GM18858 (cell line): ENCODE measurements at regions not wholly inside any gene's neighbourhood (a gene's known extent, or its start where the extent isn't known, plus 50 kb on each side); places are given as distances from the start of the nearest gene placed in this dataset.

Experiments
- ATAC-seq: cut with Tn5 transposase; IDR thresholded peaks from one replicate; pipeline ENCODE4 v1.9.1; 2021; ENCODE audit not compliant: unreplicated experiment

DNA sequence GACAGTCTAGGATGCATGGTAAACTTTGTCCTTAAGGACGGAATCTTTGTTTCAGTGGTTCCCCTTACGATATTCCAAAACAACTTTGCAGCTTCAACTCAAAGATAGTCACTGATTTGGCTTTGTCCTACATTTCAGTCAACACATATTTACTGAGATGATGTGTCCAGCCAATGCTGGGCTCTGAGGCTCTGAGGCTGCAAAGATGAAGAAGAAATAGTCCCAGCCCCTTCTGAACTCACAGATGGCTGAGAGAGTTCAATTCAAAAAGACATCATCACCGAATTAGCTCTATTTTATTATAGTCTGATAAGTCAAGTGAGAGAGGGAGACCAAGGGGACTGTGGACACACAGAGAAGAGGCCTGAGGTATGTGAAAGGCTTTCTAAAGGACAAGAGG lies 544.0 kb downstream of the ACTL7B start:
- no peak for ATAC-seq

DNA sequence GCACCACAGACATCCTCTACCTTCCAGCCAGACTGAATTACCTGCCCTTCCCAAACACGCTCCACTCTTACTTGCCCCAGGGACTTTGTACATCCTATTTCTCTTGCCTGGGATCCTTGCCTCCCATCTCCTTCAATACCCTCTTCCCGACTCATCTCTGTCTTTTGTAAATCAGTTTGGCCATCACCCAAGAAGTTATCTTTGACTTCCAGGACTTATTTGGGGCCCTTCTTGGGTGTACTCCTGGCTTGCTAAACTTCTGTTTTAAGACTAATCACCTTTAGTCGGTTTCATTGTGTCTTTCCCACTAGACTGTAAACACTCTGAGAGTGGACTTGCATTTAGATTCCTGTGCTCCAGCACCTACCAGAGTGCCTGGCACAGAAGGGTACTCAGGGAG lies 545.6 kb downstream of the ACTL7B start:
- no peak for ATAC-seq

DNA sequence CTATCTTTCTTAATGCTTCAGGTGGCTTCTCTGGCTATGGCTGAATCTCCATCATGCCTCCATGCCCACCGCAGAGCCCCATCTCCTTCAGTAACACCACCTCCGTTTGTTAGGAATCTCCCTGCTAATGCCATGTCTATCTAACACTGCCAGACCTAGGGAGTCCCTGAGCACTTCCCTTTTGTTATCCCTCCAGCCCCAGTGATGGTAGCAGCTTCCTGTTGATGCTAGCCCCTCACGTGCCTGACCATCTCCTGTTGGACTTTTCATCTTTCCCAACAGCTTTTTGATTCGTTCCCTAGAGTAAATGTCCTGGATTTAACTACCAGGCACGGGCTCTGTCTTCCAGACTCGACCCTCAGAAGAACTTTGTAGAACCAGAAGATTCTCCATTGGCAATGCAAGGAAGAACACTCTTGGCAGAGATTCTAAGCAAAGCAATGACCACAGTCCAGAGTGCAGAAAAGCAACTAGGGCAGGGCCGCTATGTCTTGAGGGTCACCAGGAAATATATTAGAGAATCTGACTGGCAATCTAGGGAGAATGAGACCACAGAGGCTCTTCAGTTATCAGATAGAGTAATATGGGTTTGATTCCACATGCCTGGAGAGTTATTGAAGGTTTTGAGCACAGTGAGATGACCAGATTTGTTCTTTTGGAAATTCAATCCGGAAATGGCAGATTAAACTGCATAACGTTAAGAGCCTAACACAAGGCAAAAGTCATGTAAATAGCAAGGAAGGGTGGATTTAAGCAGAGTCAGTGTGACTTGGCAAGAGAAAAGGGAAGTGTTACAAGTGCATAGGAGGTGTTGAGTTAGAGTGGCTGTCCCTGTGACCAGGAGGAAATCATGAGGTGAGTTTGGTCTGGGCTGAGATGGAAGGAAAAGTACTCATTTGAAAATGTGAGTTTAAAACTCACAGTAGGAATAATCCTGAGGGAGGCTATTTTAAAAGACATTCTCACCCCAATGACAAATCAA lies 555.2 kb downstream of the ACTL7B start:
- no peak for ATAC-seq

DNA sequence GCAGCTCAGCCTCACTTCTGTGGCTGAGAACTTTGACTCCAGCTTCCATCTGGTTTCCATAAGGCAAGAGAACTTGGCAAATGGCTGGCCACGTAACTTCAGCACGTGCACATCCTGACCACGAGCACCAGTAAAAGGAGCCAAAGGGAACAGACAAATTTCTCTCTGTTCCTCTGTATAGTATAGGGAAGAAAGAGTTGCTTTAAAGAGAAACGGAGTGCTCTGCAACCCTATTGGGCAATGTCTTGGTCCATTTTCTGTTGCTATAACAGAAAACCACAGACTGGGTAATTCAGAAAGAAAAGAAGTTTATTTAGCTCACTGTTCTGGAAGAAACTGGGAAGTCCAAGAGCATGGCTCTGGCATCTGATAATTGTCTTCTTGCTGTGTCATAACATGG lies 558.7 kb downstream of the ACTL7B start:
- no peak for ATAC-seq

DNA sequence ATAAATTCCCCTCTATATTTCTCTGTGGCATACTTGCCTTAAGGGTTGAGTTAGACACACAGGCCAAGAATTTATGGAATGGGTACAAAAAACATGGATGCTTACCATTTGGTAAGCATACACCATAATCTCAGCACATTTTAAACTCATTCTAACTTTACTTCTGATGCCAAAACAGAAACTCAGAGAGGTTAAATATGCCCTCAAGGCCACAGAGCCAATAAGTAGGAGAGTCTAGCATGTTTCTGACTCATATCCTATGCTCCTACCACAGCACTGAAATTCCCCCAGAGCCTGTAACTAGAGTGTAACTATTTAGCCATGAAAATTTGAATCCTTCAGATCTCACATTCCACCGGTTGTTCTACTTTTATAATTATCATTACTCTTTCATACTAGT lies 559.7 kb downstream of the ACTL7B start:
- no peak for ATAC-seq

DNA sequence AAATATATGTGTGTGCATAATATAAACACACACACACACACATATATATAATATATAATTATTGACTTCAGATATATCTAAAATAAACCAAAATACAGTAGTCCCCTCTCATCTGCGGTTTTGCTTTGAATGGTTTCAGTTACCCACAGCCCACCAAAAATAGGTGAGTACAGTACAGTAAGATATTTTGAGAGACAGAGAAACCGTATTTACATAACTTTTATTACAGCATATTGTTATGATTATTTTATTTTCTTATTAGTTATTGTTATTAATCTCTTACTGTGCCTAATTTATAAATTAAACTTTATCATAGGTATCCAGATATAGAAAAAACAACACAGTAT lies 564.2 kb downstream of the ACTL7B start:
- ATAC-seq, result no peak

GRCh38 chr9:108290839-108291585 lies 564.8 kb downstream of the ACTL7B start:
- ATAC-seq, result no peak

GRCh38 chr9:108286638-108287206 lies 569.1 kb downstream of the ACTL7B start:
- ATAC-seq, result no peak

GRCh38 chr9:108283696-108284095 lies 572.1 kb downstream of the ACTL7B start:
- ATAC-seq, result no peak

DNA sequence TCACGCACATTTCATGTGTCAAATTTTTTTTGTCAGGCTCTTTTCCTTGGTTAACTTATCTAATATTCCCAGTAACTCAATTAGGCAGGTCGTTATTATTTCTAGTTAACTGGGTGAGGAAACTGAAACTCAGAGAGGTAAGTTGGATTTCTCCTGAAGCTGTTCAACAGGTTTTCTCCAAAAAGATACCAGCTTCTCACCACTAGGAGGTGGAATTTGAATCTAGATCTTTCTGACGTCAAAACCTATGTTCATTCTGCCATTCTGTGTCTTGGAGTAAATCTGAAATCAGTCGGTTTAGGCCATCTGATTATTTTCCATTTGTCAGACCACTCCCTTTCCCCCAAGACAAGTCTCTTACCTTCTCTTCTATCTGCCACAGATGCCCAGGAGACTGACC lies 572.9 kb downstream of the ACTL7B start:
- no peak for ATAC-seq

DNA sequence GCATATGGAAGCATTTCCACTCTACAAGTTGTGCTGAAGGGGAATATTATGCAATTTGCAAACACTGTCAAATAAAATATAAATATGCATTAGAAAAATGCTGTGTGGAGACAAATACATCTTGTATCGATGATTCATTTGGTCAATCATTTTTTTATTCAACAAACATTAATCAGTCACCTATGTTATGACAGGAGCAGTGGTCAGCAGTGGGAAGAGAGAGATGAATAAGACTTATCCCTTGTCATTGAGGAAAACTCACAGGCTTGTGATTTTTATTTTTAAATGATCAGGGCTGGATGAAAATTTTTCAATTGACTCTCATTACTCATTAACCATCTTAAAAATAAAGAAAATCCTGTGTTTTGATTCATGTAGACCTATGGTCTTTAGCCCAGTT lies 574.1 kb downstream of the ACTL7B start:
- ATAC-seq, result no peak

DNA sequence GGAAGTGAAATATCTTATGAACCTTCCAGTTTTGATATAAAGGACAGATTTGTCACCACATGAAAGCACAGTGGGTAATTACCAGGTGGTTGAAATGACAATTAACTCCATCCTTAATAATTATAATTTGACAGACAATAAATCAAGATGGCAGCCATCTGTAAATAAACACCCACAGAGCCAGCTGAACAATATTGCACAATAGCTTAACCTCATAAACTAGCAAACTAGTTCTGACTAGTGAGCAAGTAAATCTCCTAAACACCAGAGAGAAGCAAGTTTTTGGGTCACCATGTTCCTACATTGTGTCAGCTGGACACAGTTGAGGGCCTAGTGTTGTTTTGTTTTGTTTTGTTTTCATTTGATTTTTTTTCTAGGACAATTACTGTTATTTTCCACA lies 577.4 kb downstream of the ACTL7B start:
- no peak for ATAC-seq

DNA sequence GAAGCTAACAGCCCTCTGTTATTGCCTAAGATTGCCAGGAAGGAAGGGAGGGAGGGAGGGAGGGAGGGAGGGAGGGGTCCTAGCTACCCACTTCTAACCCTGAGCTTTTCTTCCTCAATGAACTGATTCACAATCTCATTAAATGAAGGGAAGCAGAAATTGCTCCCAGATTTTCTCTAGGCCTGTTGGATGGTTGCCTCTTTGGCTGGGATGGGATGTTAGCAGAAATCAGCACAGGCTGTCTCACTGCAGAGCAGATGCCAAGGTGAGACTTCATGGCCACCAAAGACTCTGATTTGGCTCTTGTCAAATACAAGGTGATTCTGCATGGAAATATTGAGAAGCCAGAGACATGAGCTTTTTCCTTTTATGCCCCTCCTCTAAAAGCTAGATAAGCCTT lies 578.6 kb downstream of the ACTL7B start:
- no peak for ATAC-seq

DNA sequence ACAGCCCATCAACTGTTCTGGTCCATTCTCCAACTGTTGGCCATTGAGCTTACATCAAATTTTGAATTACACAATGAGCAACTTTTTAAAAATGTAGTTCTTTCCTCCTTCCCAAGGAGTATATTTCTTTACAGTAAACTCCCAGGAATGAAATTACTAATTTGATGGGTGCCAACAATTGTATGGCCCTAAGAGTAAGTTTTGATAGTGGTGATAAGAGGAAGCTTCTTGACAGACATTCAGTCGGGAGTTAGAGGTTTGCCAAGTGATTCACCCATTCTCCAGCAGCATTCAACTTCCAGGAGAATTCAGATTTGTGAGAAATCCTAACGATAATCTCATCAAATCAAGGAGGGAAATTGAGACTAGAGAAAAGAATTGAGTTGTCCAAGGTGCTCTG lies 579.9 kb downstream of the ACTL7B start:
- no peak for ATAC-seq

DNA sequence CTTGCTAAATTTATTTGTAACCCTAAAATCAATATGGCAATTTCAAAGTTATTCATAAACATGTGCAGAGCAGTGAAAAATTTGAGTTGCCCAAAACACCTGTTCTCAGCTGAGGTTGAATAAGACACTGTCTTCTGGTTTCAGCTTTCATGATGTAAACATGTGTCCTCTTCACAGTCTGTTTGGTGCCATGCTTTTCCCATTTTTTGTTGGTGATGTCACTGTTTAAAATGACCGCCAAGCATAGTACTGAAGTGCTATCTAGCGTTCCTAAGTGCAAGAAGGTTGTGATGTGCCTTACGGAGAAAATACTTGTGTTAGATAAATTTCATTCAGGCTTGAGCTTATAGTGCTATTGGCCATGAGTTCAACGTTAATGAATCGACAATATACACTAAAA lies 580.8 kb downstream of the ACTL7B start:
- ATAC-seq, result no peak

GRCh38 chr9:108273988-108274387 lies 581.8 kb downstream of the ACTL7B start:
- no peak for ATAC-seq

DNA sequence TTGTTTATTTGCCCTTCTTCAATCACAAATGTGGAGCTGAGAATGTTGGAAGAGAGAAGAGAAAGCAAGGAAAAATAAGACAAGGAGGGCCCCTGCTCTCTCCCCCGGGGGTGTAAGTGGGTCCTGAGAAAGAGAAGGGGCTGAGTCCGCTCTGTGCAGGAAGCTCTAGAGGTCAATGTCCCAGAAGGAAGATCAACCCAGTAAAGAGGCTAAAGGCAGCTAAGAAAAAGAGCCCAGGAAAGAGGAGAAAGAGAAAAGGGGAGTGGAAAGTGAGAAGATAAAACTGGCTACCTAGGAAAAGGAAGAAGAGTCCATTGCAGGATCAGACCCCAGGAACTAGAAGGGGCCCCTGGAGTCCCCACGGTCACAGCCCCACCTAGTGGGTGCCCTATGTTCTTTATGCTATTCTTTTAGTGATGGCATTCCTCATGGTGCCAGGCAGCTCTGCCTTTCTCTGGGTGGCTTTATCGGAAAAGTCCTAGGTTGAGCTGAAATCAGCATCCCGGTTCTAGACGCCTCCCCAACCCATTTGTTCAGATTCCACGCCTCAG lies 583.4 kb downstream of the ACTL7B start:
- ATAC-seq, result no peak

- no peak for ATAC-seq
Measured at GRCh38 chr9:108271646-108272348, 584.0 kb downstream of the ACTL7B start.

- no peak for ATAC-seq
Measured at GRCh38 chr9:108271236-108271635, 584.5 kb downstream of the ACTL7B start.

- no peak for ATAC-seq
Measured at GRCh38 chr9:108270561-108270960, 585.2 kb downstream of the ACTL7B start.

- no peak for ATAC-seq
Measured at GRCh38 chr9:108270051-108270450, 585.7 kb downstream of the ACTL7B start.
